ENCODE measurements at regions not wholly inside any gene's neighbourhood (a gene's known extent, or its start where the extent isn't known, plus 50 kb on each side); places are given as distances from the start of the nearest gene placed in this dataset.

DNA sequence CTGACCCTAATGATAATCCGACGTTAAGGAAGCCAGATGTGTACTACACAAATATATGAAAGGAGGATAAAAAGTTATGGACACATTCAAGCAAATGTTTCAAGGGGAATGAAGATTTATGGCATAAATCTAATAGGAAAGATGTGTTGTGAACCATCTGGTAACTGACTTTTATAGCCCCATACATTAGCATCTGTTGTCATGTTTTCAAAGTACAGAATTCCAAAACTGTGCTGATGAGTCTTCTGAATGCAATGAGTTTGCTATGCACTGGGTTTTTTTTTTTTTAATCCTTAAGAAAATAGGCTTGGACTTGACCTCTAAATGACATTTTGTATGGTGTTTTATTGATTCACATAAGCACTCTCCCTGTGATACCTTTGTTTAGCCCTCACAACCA lies 158.5 kb upstream of the ESRRG start:
- Histone ChIP-seq H3K9me2 (ENCODE audit: insufficient read depth) (no peaks in the 10 kb centered on the region), H3K36me3 (ENCODE audit: low read depth) (no peaks in the 10 kb centered on the region), H3K79me2 (ENCODE audit: insufficient read depth) (no peaks in the 10 kb centered on the region), H3K4me1 (ENCODE audit: insufficient read depth) (no peaks in the 10 kb centered on the region), H3K9me3 (ENCODE audit: low read depth) (no peaks in the 10 kb centered on the region), H3K27me3 (replicated peaks; ENCODE audit: insufficient read depth) (no peaks in the 10 kb centered on the region), H3K9ac (no peak overlapping the region), H2AFZ (no peak overlapping the region), H3K4me3 (no peak overlapping the region), H4K20me1 (ENCODE audit: insufficient read depth) (no peaks in the 10 kb centered on the region), H3K27ac (no peak overlapping the region), H3K4me2 (ENCODE audit: unreplicated experiment) (no peak overlapping the region), H3F3A (ENCODE audit: insufficient read depth) (no peaks in the 10 kb centered on the region)
- TF ChIP-seq EZH2 (IDR thresholded peaks at IDR 0.05; ENCODE audit: insufficient read depth, poor library complexity, severe bottlenecking) = no peak
- no peak for TF ChIP-seq EZH2phosphoT487 (IDR thresholded peaks at IDR 0.05; ENCODE audit: insufficient read depth, low read depth)
- WGBS, 2 experiments (ENCODE audit: low coverage in 1 of 2, low lambda C conversion rate in 2 of 2, missing lambda C conversion rate in 2 of 2) = 0 to 2% methylated on average over 2 of the region's 2 CpGs
- DNase-seq = no peak
- in situ Hi-C loops (cut with MboI) = no loop called here

DNA sequence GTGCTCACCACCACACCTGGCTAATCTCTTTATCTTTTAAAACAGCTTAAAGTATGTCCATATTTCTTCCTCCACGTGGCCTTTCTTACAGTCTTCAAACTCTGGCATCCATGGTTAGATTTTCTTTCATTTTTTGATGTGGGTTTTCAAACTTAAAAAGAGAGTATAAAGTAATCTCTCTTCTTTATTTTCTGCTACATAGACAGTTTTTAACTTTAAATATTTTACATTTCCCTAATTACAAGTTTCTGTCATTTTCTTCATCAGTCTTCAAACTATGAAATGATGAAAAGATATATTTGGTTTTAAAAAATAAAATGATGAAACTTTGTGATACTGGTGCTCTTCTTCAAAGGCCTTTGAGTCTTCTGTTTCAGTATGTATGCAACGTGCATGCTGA lies 143.5 kb upstream of the ESRRG start:
- Histone ChIP-seq H3K9me2 (ENCODE audit: insufficient read depth) (no peaks in the 10 kb centered on the region), H3K36me3 (ENCODE audit: low read depth) (no peaks in the 10 kb centered on the region), H3K9ac (no peak overlapping the region), H2AFZ (no peak overlapping the region), H3K27ac (no peak overlapping the region), H4K20me1 (ENCODE audit: insufficient read depth) (no peaks in the 10 kb centered on the region), H3F3A (ENCODE audit: insufficient read depth) (no peaks in the 10 kb centered on the region), H3K4me1 (ENCODE audit: insufficient read depth) (no peaks in the 10 kb centered on the region), H3K4me2 (ENCODE audit: unreplicated experiment) (no peak overlapping the region), H3K27me3 (replicated peaks; ENCODE audit: insufficient read depth) (no peaks in the 10 kb centered on the region), H3K9me3 (ENCODE audit: low read depth) (no peaks in the 10 kb centered on the region), H3K4me3 (no peak overlapping the region), H3K79me2 (ENCODE audit: insufficient read depth) (no peaks in the 10 kb centered on the region)
- in situ Hi-C loops (cut with MboI) = no loop called here
- no peak for DNase-seq
- TF ChIP-seq EZH2phosphoT487 (IDR thresholded peaks at IDR 0.05; ENCODE audit: insufficient read depth, low read depth) (no peak), EZH2 (IDR thresholded peaks at IDR 0.05; ENCODE audit: insufficient read depth, poor library complexity, severe bottlenecking) (no peak)
- WGBS, 2 experiments (ENCODE audit: low coverage in 1 of 2, low lambda C conversion rate in 2 of 2, missing lambda C conversion rate in 2 of 2) = 7 to 10% methylated on average over 2 of the region's 2 CpGs

DNA sequence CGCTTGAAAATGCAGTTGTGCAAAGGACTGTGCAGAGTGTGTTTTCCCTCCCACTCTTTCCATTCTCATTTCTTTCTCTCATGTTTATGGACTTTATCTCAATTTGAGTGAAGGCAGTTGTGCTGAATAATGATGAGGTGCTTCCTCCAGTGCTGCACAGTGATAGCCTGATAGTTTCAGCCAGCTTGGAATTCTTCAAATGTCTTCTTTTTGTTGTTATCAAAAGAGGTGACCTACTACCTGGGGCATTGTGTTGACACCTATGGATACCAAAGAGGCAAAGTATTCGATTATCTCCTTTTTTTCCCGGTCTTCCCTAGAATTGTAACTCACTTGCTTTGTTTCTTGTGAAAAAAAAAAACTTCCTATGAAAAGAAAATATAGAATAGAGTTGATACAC lies 132.6 kb upstream of the ESRRG start:
- Histone ChIP-seq H3F3A (ENCODE audit: insufficient read depth) (no peaks in the 10 kb centered on the region), H3K36me3 (ENCODE audit: low read depth) (no peaks in the 10 kb centered on the region), H3K4me2 (ENCODE audit: unreplicated experiment) (no peak overlapping the region), H3K9ac (no peak overlapping the region), H2AFZ (no peak overlapping the region), H3K4me3 (no peak overlapping the region), H3K27ac (no peak overlapping the region), H3K4me1 (ENCODE audit: insufficient read depth) (no peaks in the 10 kb centered on the region), H4K20me1 (ENCODE audit: insufficient read depth) (no peaks in the 10 kb centered on the region), H3K27me3 (replicated peaks; ENCODE audit: insufficient read depth) (no peaks in the 10 kb centered on the region), H3K9me3 (ENCODE audit: low read depth) (no peaks in the 10 kb centered on the region), H3K79me2 (ENCODE audit: insufficient read depth) (no peaks in the 10 kb centered on the region), H3K9me2 (ENCODE audit: insufficient read depth) (no peaks in the 10 kb centered on the region)
- in situ Hi-C loops (cut with MboI) = no loop called here
- 15 to 19% methylated on average over 3 of the region's 3 CpGs for WGBS, 2 experiments (ENCODE audit: low coverage in 1 of 2, low lambda C conversion rate in 2 of 2, missing lambda C conversion rate in 2 of 2)
- TF ChIP-seq EZH2phosphoT487 (IDR thresholded peaks at IDR 0.05; ENCODE audit: insufficient read depth, low read depth) (no peak), EZH2 (IDR thresholded peaks at IDR 0.05; ENCODE audit: insufficient read depth, poor library complexity, severe bottlenecking) (no peak)
- DNase-seq = no peak

DNA sequence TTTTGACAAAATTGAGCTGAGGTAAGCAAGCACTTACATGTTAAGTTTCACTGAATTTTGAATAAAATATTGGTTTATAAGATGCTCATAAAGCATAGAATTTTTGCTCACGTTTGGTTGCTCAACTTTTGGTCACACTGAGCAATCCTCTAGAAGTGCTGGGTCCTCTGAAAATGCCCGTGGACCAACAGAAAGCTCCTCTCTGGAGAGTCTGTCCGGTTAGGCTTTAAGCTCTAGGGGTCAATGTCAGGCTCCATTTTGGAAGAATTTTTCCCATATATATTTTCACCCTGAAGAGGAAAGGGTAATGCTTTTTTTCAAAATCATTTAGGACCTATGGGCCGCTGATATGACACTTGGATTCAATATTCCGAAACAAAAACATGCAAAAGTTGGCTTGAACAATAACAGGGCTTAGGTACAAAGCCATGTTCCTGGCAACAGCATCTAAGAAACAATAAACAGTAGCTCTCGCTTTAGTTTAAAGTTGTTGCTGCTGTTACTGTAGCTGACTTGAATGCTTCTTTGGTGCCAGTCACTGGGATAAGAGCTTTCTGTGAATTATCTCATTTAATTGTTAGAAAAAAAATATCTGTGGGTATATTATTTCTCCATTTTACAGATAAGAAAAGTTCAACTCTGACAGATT lies 131.7 kb upstream of the ESRRG start:
- DNase-seq = no peak
- no peaks in the 10 kb centered on the region for H3K36me3 ChIP-seq (ENCODE audit: low read depth)
- TF ChIP-seq EZH2phosphoT487 (IDR thresholded peaks at IDR 0.05; ENCODE audit: insufficient read depth, low read depth) (no peak), EZH2 (IDR thresholded peaks at IDR 0.05; ENCODE audit: insufficient read depth, poor library complexity, severe bottlenecking) (no peak)
- no peak overlapping the region for H3K9ac ChIP-seq
- H3K4me2 ChIP-seq (ENCODE audit: unreplicated experiment) = no peak overlapping the region
- H3K27me3 ChIP-seq (replicated peaks; ENCODE audit: insufficient read depth) = no peaks in the 10 kb centered on the region
- in situ Hi-C loops (cut with MboI) = no loop called here
- no peaks in the 10 kb centered on the region for H3K9me2 ChIP-seq (ENCODE audit: insufficient read depth)
- H3K9me3 ChIP-seq (ENCODE audit: low read depth) = no peaks in the 10 kb centered on the region
- H3K27ac ChIP-seq = no peak overlapping the region
- no peaks in the 10 kb centered on the region for H4K20me1 ChIP-seq (ENCODE audit: insufficient read depth)
- no peak overlapping the region for H3K4me3 ChIP-seq
- no peaks in the 10 kb centered on the region for H3K79me2 ChIP-seq (ENCODE audit: insufficient read depth)
- WGBS, 2 experiments (ENCODE audit: low coverage in 1 of 2, low lambda C conversion rate in 2 of 2, missing lambda C conversion rate in 2 of 2) = 25 to 35% methylated on average over 6 of the region's 6 CpGs
- H3F3A ChIP-seq (ENCODE audit: insufficient read depth) = no peaks in the 10 kb centered on the region
- H2AFZ ChIP-seq = no peak overlapping the region
- H3K4me1 ChIP-seq (ENCODE audit: insufficient read depth) = no peaks in the 10 kb centered on the region

DNA sequence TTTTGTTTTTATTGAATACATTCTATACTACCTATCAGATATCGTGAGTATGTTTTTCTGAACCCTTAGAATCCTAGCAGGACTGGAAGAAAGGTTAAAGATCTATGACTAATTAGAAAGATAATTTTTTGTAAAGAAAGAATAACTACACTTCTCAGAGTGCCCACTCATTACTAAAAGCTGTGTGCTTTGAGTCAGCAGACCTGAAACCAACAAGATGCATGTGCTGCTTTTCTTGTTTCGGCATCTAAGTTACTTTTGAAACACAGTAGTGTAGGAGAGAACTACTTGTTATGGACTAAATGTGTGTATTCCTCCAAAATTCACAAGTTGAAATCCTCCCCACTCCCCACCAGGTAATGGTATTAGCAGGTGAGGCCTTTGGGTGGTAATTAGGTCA lies 127.8 kb upstream of the ESRRG start:
- Histone ChIP-seq H3K9me2 (ENCODE audit: insufficient read depth) (no peaks in the 10 kb centered on the region), H3K27me3 (replicated peaks; ENCODE audit: insufficient read depth) (no peaks in the 10 kb centered on the region), H3K27ac (no peak overlapping the region), H3K4me1 (ENCODE audit: insufficient read depth) (no peaks in the 10 kb centered on the region), H4K20me1 (ENCODE audit: insufficient read depth) (no peaks in the 10 kb centered on the region), H2AFZ (no peak overlapping the region), H3K4me3 (no peak overlapping the region), H3K36me3 (ENCODE audit: low read depth) (no peaks in the 10 kb centered on the region), H3K9ac (no peak overlapping the region), H3K4me2 (ENCODE audit: unreplicated experiment) (no peak overlapping the region), H3K79me2 (ENCODE audit: insufficient read depth) (no peaks in the 10 kb centered on the region), H3F3A (ENCODE audit: insufficient read depth) (no peaks in the 10 kb centered on the region), H3K9me3 (ENCODE audit: low read depth) (no peaks in the 10 kb centered on the region)
- in situ Hi-C loops (cut with MboI) = no loop called here
- DNase-seq = no peak
- WGBS, 2 experiments (ENCODE audit: low coverage in 1 of 2, low lambda C conversion rate in 2 of 2, missing lambda C conversion rate in 2 of 2) = 20 to 21% methylated on average over 2 of the region's 2 CpGs
- TF ChIP-seq EZH2phosphoT487 (IDR thresholded peaks at IDR 0.05; ENCODE audit: insufficient read depth, low read depth) = no peak
- TF ChIP-seq EZH2 (IDR thresholded peaks at IDR 0.05; ENCODE audit: insufficient read depth, poor library complexity, severe bottlenecking) = no peak

Data from GM23248 (cell line).